SK-N-SH (cell line): ENCODE measurements at regions not wholly inside any gene's neighbourhood (a gene's known extent, or its start where the extent isn't known, plus 50 kb on each side); places are given as distances from the start of the nearest gene placed in this dataset.

Source experiments
- GATA2 ChIP-seq: sonication (generic); formaldehyde crosslinking; IDR thresholded peaks from 2 replicates; pipeline ENCODE4 v1.5.0; 2020; ENCODE audit warnings: mild to moderate bottlenecking, missing genetic modification reagents
- MXI1 ChIP-seq: IDR thresholded peaks from 2 replicates; pipeline ENCODE4 v1.6.1; 2012; ENCODE audit warnings: mild to moderate bottlenecking, low read depth, low read length, improper control_type of control experiment
- RFX5 ChIP-seq: IDR thresholded peaks from 2 replicates; pipeline ENCODE4 v1.6.1; 2012; ENCODE audit warnings: mild to moderate bottlenecking, improper control_type of control experiment, low read length
- TAF1 ChIP-seq: IDR thresholded peaks from 2 replicates; pipeline ENCODE4 v1.6.1; 2012; ENCODE audit warnings: low read depth, mild to moderate bottlenecking, low read length, moderate library complexity, borderline replicate concordance
- TF ChIP-seq, protein P1 (sequence below): fragments of 200-600 bp; sonication (generic); IDR thresholded peaks from 2 replicates; pipeline ENCODE4 v1.6.1; 2017; ENCODE audit warnings: antibody characterized with exemption, mild to moderate bottlenecking, moderate library complexity
- TF ChIP-seq, protein P2 (sequence below): IDR thresholded peaks from 2 replicates; pipeline ENCODE4 v1.4.0; 2012; ENCODE audit warnings: low read depth
- TF ChIP-seq, protein P3 (sequence below): IDR thresholded peaks from 2 replicates; pipeline ENCODE4 v1.6.1; 2012; ENCODE audit warnings: mild to moderate bottlenecking, low read depth, low read length, moderate library complexity

DNA sequence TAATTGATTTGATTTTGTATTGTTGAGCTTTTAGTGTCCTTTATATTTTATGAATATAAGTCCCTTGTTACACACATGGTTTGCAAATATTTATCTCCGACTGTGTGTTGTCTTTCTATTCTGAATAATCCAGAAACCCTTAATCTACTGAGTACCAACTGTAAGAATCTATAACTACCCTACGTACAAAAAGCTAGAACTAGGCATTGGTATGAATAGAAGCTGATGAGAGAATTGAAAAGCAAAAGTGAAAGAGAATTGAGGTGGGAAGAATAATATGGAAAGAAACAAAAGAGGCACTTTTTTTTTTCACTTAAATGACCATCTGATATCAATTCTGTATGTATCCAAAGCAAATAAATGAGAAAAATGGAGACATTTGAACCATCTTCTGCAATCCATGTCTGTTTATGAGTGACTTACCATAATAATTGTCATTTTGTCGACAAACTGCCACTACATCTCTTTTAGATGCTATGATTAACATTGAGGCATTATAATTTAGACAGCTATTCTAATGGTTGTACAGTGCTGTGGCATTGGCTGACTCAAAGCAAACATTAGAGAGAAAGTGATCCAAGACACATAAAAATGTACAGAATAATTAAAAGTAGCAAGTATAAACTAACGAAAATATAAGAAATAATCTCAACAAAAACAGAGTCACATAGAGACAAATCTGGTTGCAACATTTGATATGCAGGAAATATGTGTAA, 1516.6 kb upstream of the AGA start:
- TF ChIP-seq, protein P1, sequence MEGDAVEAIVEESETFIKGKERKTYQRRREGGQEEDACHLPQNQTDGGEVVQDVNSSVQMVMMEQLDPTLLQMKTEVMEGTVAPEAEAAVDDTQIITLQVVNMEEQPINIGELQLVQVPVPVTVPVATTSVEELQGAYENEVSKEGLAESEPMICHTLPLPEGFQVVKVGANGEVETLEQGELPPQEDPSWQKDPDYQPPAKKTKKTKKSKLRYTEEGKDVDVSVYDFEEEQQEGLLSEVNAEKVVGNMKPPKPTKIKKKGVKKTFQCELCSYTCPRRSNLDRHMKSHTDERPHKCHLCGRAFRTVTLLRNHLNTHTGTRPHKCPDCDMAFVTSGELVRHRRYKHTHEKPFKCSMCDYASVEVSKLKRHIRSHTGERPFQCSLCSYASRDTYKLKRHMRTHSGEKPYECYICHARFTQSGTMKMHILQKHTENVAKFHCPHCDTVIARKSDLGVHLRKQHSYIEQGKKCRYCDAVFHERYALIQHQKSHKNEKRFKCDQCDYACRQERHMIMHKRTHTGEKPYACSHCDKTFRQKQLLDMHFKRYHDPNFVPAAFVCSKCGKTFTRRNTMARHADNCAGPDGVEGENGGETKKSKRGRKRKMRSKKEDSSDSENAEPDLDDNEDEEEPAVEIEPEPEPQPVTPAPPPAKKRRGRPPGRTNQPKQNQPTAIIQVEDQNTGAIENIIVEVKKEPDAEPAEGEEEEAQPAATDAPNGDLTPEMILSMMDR = no peak
- TF ChIP-seq MXI1 (no peak), TAF1 (no peak), GATA2 (no peak), RFX5 (no peak)
- TF ChIP-seq, protein P2, sequence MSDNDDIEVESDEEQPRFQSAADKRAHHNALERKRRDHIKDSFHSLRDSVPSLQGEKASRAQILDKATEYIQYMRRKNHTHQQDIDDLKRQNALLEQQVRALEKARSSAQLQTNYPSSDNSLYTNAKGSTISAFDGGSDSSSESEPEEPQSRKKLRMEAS = no peak
- TF ChIP-seq, protein P3, sequence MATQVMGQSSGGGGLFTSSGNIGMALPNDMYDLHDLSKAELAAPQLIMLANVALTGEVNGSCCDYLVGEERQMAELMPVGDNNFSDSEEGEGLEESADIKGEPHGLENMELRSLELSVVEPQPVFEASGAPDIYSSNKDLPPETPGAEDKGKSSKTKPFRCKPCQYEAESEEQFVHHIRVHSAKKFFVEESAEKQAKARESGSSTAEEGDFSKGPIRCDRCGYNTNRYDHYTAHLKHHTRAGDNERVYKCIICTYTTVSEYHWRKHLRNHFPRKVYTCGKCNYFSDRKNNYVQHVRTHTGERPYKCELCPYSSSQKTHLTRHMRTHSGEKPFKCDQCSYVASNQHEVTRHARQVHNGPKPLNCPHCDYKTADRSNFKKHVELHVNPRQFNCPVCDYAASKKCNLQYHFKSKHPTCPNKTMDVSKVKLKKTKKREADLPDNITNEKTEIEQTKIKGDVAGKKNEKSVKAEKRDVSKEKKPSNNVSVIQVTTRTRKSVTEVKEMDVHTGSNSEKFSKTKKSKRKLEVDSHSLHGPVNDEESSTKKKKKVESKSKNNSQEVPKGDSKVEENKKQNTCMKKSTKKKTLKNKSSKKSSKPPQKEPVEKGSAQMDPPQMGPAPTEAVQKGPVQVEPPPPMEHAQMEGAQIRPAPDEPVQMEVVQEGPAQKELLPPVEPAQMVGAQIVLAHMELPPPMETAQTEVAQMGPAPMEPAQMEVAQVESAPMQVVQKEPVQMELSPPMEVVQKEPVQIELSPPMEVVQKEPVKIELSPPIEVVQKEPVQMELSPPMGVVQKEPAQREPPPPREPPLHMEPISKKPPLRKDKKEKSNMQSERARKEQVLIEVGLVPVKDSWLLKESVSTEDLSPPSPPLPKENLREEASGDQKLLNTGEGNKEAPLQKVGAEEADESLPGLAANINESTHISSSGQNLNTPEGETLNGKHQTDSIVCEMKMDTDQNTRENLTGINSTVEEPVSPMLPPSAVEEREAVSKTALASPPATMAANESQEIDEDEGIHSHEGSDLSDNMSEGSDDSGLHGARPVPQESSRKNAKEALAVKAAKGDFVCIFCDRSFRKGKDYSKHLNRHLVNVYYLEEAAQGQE = no peak
